CD4-positive, alpha-beta memory T cell (primary cell): ENCODE measurements at regions not wholly inside any gene's neighbourhood (a gene's known extent, or its start where the extent isn't known, plus 50 kb on each side); places are given as distances from the start of the nearest gene placed in this dataset.

Experiments used
- CTCF ChIA-PET: fragments of 350-600 bp; sonication (Branson Sonifier 250); formaldehyde crosslinking; loops from one replicate; lab custom pipeline; 2021; ENCODE audit warnings: inconsistent platforms; ENCODE audit not compliant: partially characterized antibody; lab: Charles Lee
- POLR2A ChIA-PET: fragments of 350-600 bp; sonication (Branson Sonifier 250); formaldehyde crosslinking; loops from one replicate; lab custom pipeline; 2021; ENCODE audit not compliant: partially characterized antibody; lab: Charles Lee
- DNase-seq, 5 donors: peaks; one replicate each; pipeline versions ENCODE4 v3.0.0 to v3.0.0-alpha.2; 2020 to 2022; ENCODE audit warnings: mixed read lengths in 1 of 5
- H3K27ac ChIP-seq: one replicate; pipeline ENCODE4 v1.7.0; 2013; ENCODE audit warnings: low read depth, low read length
- H3K27me3 ChIP-seq: 2 replicates; pipeline ENCODE4 v1.7.0; 2013; ENCODE audit warnings: mild to moderate bottlenecking, low read length, moderate library complexity; ENCODE audit not compliant: insufficient read depth
- H3K36me3 ChIP-seq: 2 replicates; pipeline ENCODE4 v1.7.0; 2013; ENCODE audit warnings: mild to moderate bottlenecking, low read length, moderate library complexity; ENCODE audit not compliant: insufficient read depth
- H3K4me1 ChIP-seq: 2 replicates; pipeline ENCODE4 v1.7.0; 2013; ENCODE audit warnings: mild to moderate bottlenecking, low read length, moderate library complexity; ENCODE audit not compliant: insufficient read depth
- H3K4me3 ChIP-seq, 2 donors: one replicate each; pipeline ENCODE4 v1.7.0; 2013; ENCODE audit warnings: low read length in 2 of 2, mild to moderate bottlenecking in 1 of 2
- H3K9me3 ChIP-seq, 2 donors: one replicate each; pipeline ENCODE4 v1.7.0; 2013; ENCODE audit warnings: low read length in 2 of 2, control low read depth in 1 of 2; ENCODE audit not compliant: control insufficient read depth in 1 of 2
- H3K27ac Mint-ChIP-seq, 7 donors: one replicate each; pipeline ENCODE4 v1.8.0; 2020 to 2021; ENCODE audit warnings: mixed read lengths in 7 of 7, mild to moderate bottlenecking in 6 of 7, inconsistent platforms in 3 of 7, moderate library complexity in 3 of 7
- H3K27me3 Mint-ChIP-seq, 2 donors: one replicate each; pipeline ENCODE4 v1.8.0; 2020 to 2021; ENCODE audit warnings: mixed read lengths in 2 of 2
- H3K36me3 Mint-ChIP-seq, 2 donors: one replicate each; pipeline ENCODE4 v1.8.0; 2020 to 2021; ENCODE audit warnings: mixed read lengths in 2 of 2, inconsistent platforms in 1 of 2, mild to moderate bottlenecking in 1 of 2
- H3K4me1 Mint-ChIP-seq, 4 donors: one replicate each; pipeline ENCODE4 v1.8.0; 2020 to 2021; ENCODE audit warnings: mixed read lengths in 4 of 4, mild to moderate bottlenecking in 1 of 4
- H3K4me3 Mint-ChIP-seq, 8 donors: one replicate each; pipeline ENCODE4 v1.8.0; 2020 to 2021; ENCODE audit warnings: mixed read lengths in 8 of 8, mild to moderate bottlenecking in 7 of 8, moderate library complexity in 6 of 8, inconsistent platforms in 3 of 8
- H3K9me3 Mint-ChIP-seq, 8 donors: one replicate each; pipeline ENCODE4 v1.8.0; 2020 to 2021; ENCODE audit warnings: mixed read lengths in 8 of 8, mild to moderate bottlenecking in 5 of 8, inconsistent platforms in 3 of 8, moderate library complexity in 1 of 8
- intact Hi-C: fragments of 100-400 bp; cut with micrococcal nuclease; formaldehyde crosslinking; loops from one replicate; pipeline ENCODE4 v1.15.1; 2023

- Mint-ChIP-seq H3K9me3 (peaks cover 0 to 5% (median 0%) of the 10 kb centered on the region in 8 donors), H3K4me3 (no peak overlapping the region), H3K27ac (no peak overlapping the region), H3K27me3 (peaks cover 0 to 7% of the 10 kb centered on the region in 2 donors), H3K4me1 (peaks cover 15 to 21% (median 18%) of the 10 kb centered on the region in 4 donors), H3K36me3 (no peaks in the 10 kb centered on the region)
- Histone ChIP-seq H3K4me3 (no peak overlapping the region), H3K36me3 (no peaks in the 10 kb centered on the region), H3K27me3 (no peaks in the 10 kb centered on the region), H3K27ac (no peak overlapping the region), H3K9me3 (no peaks in the 10 kb centered on the region), H3K4me1 (peaks cover 11% of the 10 kb centered on the region)
- POLR2A ChIA-PET = no interaction called here
- intact Hi-C loops = no loop called here
- DNase-seq = no peak
- CTCF ChIA-PET = no interaction called here
Observed at GRCh38 chr18:5061785-5062184, 135.3 kb downstream of the AKAIN1 start.

GRCh38 chr18:5060543-5060942 lies 136.5 kb downstream of the AKAIN1 start:
- intact Hi-C loops = no loop called here
- H3K36me3 Mint-ChIP-seq = no peaks in the 10 kb centered on the region
- Histone ChIP-seq H3K27me3 (no peaks in the 10 kb centered on the region), H3K9me3 (no peaks in the 10 kb centered on the region), H3K4me3 (no peak overlapping the region), H3K36me3 (no peaks in the 10 kb centered on the region), H3K27ac (no peak overlapping the region), H3K4me1 (peaks cover 11% of the 10 kb centered on the region)
- H3K27ac Mint-ChIP-seq = no peak overlapping the region
- ChIA-PET POLR2A (no interaction called here), CTCF (interaction anchor here (5.8 kb wide), 1 partner anchor 953 kb away, joined by 56 read pairs; no protein-coding TSS in a partner anchor)
- no peak overlapping the region for H3K4me3 Mint-ChIP-seq
- peaks cover 0 to 5% (median 0%) of the 10 kb centered on the region in 8 donors for H3K9me3 Mint-ChIP-seq
- no peak for DNase-seq
- H3K4me1 Mint-ChIP-seq = peaks cover 15 to 21% (median 18%) of the 10 kb centered on the region in 4 donors
- H3K27me3 Mint-ChIP-seq = peaks cover 0 to 8% of the 10 kb centered on the region in 2 donors

GRCh38 chr18:5059696-5060032 lies 137.4 kb downstream of the AKAIN1 start:
- H3K4me1 Mint-ChIP-seq = peaks cover 15 to 21% (median 18%) of the 10 kb centered on the region in 4 donors
- no peak for DNase-seq
- no peaks in the 10 kb centered on the region for H3K36me3 ChIP-seq
- peak overlapping the region in 1 of 8 donors; percentile 20 for H3K4me3 Mint-ChIP-seq
- H3K9me3 ChIP-seq = no peaks in the 10 kb centered on the region
- H3K27ac Mint-ChIP-seq = peak overlapping the region in 1 of 7 donors; percentile 85
- H3K27me3 Mint-ChIP-seq = peaks cover 0 to 8% of the 10 kb centered on the region in 2 donors
- ChIA-PET POLR2A (no interaction called here), CTCF (interaction anchor here (1.6 to 5.8 kb wide), 3 partner anchors 8 to 1288 kb away, joined by 8 to 56 read pairs (median 10); no protein-coding TSS in a partner anchor)
- H3K27me3 ChIP-seq = no peaks in the 10 kb centered on the region
- peaks cover 0 to 5% (median 0%) of the 10 kb centered on the region in 8 donors for H3K9me3 Mint-ChIP-seq
- peaks cover 11% of the 10 kb centered on the region for H3K4me1 ChIP-seq
- no peaks in the 10 kb centered on the region for H3K36me3 Mint-ChIP-seq
- intact Hi-C loops = no loop called here
- H3K4me3 ChIP-seq = no peak overlapping the region
- H3K27ac ChIP-seq = no peak overlapping the region

GRCh38 chr18:5058768-5059695 lies 138.0 kb downstream of the AKAIN1 start:
- Mint-ChIP-seq H3K9me3 (peaks cover 0 to 5% (median 0%) of the 10 kb centered on the region in 8 donors), H3K27me3 (peaks cover 0 to 8% of the 10 kb centered on the region in 2 donors), H3K4me1 (peaks cover 15 to 21% (median 18%) of the 10 kb centered on the region in 4 donors), H3K36me3 (no peaks in the 10 kb centered on the region), H3K27ac (peak overlapping the region in 5 of 7 donors; percentile 62 to 88 (median 85)), H3K4me3 (peak overlapping the region in 7 of 8 donors; percentile 41 to 78 (median 64))
- no peak overlapping the region for H3K4me3 ChIP-seq
- H3K36me3 ChIP-seq = no peaks in the 10 kb centered on the region
- DNase-seq = peak; percentile 34 to 59 (median 50)
- POLR2A ChIA-PET = no interaction called here
- no peaks in the 10 kb centered on the region for H3K27me3 ChIP-seq
- intact Hi-C loops = no loop called here
- no peaks in the 10 kb centered on the region for H3K9me3 ChIP-seq
- no peak overlapping the region for H3K27ac ChIP-seq
- CTCF ChIA-PET = interaction anchor here (0.6 to 5.8 kb wide), 7 partner anchors 9 to 1287 kb away, joined by 3 to 56 read pairs (median 4); no protein-coding TSS in a partner anchor
- peaks cover 11% of the 10 kb centered on the region for H3K4me1 ChIP-seq

- Mint-ChIP-seq H3K4me1 (peaks cover 15 to 21% (median 18%) of the 10 kb centered on the region in 4 donors), H3K27ac (peak overlapping the region in 4 of 7 donors; percentile 9 to 77 (median 30)), H3K27me3 (peaks cover 0 to 8% of the 10 kb centered on the region in 2 donors), H3K36me3 (no peaks in the 10 kb centered on the region), H3K4me3 (peak overlapping the region in 1 of 8 donors; percentile 39), H3K9me3 (peaks cover 0 to 5% (median 0%) of the 10 kb centered on the region in 8 donors)
- intact Hi-C loops = no loop called here
- peaks cover 11% of the 10 kb centered on the region for H3K4me1 ChIP-seq
- H3K9me3 ChIP-seq = no peaks in the 10 kb centered on the region
- POLR2A ChIA-PET = no interaction called here
- H3K27me3 ChIP-seq = no peaks in the 10 kb centered on the region
- no peak overlapping the region for H3K4me3 ChIP-seq
- no peaks in the 10 kb centered on the region for H3K36me3 ChIP-seq
- peak; percentile 15 to 47 (median 32) for DNase-seq
- CTCF ChIA-PET = interaction anchor here (0.9 to 5.8 kb wide), 7 partner anchors 8 to 1286 kb away, joined by 3 to 56 read pairs (median 4); no protein-coding TSS in a partner anchor
- H3K27ac ChIP-seq = no peak overlapping the region
Observed at GRCh38 chr18:5057386-5058348, 139.4 kb downstream of the AKAIN1 start.

GRCh38 chr18:5052491-5052890 lies 144.6 kb downstream of the AKAIN1 start:
- no peak for DNase-seq
- POLR2A ChIA-PET = no interaction called here
- no peak overlapping the region for H3K27ac Mint-ChIP-seq
- CTCF ChIA-PET = no interaction called here
- H3K4me3 ChIP-seq = no peak overlapping the region
- H3K4me1 ChIP-seq = no peaks in the 10 kb centered on the region
- H3K27ac ChIP-seq = no peak overlapping the region
- peaks cover 0 to 3% (median 1%) of the 10 kb centered on the region in 4 donors for H3K4me1 Mint-ChIP-seq
- no peaks in the 10 kb centered on the region for H3K36me3 ChIP-seq
- H3K9me3 Mint-ChIP-seq = peaks cover 0 to 4% (median 0%) of the 10 kb centered on the region in 8 donors
- H3K27me3 ChIP-seq = no peaks in the 10 kb centered on the region
- H3K4me3 Mint-ChIP-seq = no peak overlapping the region
- intact Hi-C loops = no loop called here
- no peaks in the 10 kb centered on the region for H3K36me3 Mint-ChIP-seq
- H3K27me3 Mint-ChIP-seq = peaks cover 0 to 8% of the 10 kb centered on the region in 2 donors
- H3K9me3 ChIP-seq = no peaks in the 10 kb centered on the region
